ENCODE measurements at regions not wholly inside any gene's neighbourhood (a gene's known extent, or its start where the extent isn't known, plus 50 kb on each side); places are given as distances from the start of the nearest gene placed in this dataset.

- no peak for DNase-seq (ENCODE audit: low spot score)
These were observed 582.2 kb upstream of the CADM1 start for GRCh38 chr11:116086426-116086825.

GRCh38 chr11:116085031-116085635 is 580.9 kb upstream of the CADM1 start:
- DNase-seq (ENCODE audit: low spot score), result no peak

DNA sequence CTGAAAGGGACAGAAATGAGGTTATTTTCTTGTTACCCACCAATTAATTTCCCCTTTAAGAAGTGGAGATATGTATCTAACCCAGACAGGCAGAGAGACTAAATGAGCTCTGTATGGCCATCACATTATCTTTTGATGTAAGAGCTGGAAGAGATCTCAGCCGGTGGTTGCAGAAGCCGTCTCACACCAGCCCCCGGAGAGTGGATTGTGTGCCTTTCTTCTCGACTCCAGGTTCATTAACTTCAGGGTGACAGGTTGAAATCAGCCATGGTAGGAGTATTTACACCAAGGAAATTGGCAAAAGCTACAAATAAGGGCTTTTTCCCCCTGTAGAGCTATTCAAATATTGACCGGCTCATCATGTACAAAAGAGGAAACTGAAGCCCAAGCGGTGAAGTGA is 580.3 kb upstream of the CADM1 start:
- no peak for DNase-seq (ENCODE audit: low spot score)

- no peak for DNase-seq (ENCODE audit: low spot score)
These were observed 578.0 kb upstream of the CADM1 start for GRCh38 chr11:116082256-116082655.

- DNase-seq (ENCODE audit: low spot score), result no peak
These were observed 575.4 kb upstream of the CADM1 start for GRCh38 chr11:116079580-116079979.

GRCh38 chr11:116078101-116078591 is 573.9 kb upstream of the CADM1 start:
- peak; percentile 5 for DNase-seq (ENCODE audit: low spot score)

DNA sequence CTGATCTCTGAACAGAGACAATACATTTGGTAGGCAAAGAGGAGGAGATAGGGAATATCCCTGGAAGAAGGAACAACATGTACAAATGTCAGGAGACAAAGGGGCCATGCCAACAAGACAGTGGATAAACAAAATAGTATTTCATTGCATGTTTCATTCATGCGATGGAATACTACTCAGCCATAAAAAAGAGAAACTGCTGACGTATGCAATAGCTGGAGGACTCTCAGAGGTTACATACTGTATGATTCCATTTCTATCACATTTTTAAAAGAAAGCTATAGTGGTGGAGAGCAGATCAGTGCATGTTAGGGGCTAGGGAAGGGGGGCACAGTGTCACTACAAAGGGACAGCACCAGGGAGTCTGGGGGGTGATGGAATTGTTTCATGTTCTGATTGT is 572.9 kb upstream of the CADM1 start:
- no peak for DNase-seq (ENCODE audit: low spot score)

DNA sequence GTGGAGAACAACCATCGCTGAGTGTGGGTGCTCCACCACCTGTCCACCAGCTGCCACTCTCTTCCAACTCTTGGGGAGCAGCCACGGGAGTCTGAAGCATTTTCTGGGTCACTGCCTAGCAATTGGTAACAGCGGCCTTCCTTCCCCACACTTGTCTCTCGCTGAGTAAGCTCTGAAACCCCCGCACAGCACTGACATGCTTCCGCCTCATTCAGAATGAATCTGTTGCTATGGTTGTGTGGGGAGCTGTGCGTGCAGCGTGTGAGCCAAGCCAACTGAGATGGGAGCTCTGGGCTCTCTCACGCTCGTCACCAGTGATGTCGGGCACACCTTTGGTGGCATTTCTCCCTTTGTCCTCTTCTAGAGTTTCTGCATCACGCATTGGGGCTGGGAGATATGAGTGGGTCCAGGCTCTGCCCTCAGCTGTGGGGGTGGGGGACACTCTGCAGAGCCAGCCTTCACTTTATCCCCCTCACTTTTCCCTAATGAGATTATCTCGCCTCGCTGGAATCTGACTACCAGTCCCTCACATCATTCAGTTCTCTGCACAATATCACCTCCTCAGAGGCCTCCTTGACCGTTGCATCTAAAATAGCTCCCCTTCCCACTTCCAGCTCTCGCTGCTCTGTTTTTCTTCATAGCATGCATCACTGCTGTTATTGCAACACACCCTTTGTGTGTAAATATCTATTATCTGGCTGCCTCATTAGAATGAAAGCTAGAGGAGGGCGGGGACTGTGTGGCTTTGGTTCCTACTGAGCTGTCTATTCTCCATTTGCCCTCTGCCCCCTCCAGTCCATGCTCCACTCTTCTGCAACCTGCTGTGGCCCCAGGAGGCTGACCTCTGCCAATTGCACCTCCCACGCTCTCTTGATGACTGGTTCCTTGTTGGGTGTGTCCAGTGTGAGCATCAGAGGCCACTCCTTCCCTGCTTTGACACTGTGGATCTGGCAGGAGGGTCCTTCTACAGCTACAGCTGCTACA is 569.9 kb upstream of the CADM1 start:
- DNase-seq (ENCODE audit: low spot score), result no peak

- DNase-seq (ENCODE audit: low spot score), result no peak
These were observed 568.6 kb upstream of the CADM1 start for GRCh38 chr11:116072601-116073410.

GRCh38 chr11:116072133-116072532 is 567.9 kb upstream of the CADM1 start:
- DNase-seq (ENCODE audit: low spot score), result no peak

DNA sequence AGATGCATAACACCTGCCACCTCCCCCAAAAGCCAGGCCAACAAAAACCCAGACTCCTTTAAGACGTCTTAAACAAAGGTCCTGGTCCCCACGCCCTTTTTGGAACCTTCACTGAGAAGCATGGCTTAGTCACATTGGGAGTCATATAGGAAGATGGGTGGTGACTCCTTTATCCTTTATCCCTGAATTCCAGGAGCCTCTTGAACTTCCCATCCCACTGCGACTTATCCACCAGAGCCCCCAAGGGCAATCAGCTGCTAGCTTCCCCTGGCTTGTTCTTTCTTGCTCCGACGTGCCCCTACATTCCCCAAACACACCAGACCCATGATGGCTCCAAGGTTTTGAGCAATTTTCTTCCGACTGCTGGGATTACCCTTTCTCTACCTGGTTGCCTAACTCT is 567.0 kb upstream of the CADM1 start:
- no peak for DNase-seq (ENCODE audit: low spot score)

DNA sequence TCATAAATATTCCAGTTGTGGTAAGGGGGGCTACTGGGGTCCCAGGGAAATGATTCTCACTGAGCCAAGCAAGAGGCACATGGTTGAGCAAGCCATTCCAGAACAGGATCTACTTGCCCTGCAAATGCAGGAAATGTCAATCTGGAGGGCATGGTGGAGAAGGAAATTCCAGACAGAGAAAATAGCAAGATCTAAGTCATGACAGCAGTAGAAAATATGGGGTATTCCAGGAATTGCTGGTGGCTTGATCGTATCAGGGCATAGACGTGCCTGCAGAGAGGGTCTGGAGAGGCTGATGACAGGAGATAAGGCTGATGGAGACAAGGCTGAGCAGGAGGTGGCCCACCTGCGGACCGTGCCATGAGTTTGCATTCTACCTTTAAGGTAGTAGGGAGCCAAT is 566.3 kb upstream of the CADM1 start:
- no peak for DNase-seq (ENCODE audit: low spot score)

DNA sequence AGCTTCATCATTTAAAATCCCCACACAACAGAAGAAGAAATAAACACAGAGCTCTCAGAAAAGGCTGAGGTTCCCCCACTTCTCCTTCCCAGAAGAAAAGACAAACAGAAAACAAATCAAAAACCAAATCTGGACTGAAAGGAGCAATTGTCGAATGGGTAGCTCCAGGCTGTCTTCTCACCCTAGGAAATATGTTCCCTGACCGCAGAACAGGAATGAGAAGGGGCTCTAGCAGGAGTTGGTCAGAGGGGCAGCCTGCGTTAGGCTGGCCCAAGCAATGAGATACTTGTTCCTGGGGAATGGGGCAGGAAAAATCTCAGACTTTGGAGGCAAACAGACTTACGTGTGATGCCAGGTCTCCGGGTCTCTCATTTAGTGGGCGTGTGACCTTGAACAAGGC is 562.6 kb upstream of the CADM1 start:
- DNase-seq (ENCODE audit: low spot score), result no peak

GRCh38 chr11:116065986-116066385 is 561.8 kb upstream of the CADM1 start:
- no peak for DNase-seq (ENCODE audit: low spot score)

- DNase-seq (ENCODE audit: low spot score), result no peak
These were observed 561.1 kb upstream of the CADM1 start for GRCh38 chr11:116065191-116065895.

DNA sequence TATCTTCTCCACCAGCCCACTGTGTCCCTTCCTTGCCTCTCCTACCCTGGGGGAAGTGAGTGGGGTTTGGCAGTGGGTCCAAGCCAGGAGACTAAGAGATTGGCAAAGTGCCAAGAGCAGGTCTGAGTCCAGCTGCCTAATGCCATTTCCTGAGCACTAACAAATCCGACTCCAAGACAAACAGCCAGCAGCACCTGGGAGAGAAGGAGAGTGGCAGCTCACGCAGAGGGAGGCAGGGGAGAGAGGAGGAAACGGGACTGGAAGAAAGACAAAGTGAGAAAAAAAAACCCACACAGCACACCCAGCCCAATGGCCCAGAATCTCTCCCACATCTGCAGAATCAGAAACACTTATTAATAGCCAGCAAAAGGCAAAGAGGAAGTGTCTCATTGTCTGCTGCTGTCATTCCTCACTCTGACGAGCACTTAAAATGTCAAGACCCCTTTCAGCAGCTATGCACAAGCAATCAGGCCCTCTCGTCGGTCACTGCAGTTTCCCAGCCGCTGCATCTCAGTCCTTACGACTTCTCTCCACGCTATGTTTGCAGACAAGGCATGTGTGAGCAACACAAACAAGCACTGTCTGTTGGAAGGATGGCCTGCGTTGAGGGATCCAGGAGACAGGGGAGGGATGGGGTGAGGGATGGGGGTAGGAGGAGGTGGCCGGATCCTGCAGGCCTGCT is 558.4 kb upstream of the CADM1 start:
- DNase-seq (ENCODE audit: low spot score), result peak; percentile 20

DNA sequence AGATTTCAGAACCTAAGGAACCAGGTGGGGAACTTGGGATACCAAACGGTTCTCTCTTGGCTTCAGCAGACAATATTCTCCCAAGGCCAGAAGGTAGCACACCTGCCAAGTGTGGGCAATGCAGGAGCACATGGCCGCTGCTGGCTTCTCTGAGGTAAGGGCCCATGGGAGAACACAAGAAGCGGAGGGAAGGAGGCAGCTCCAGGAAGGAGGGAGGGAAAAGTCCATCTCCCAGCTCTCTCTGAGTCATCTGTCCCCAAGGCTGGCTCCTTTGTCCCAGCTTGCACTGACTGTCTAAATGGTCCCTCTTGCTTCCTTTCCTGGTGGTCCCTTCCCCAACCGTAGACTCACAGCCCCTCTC is 557.9 kb upstream of the CADM1 start:
- DNase-seq (ENCODE audit: low spot score), result peak; percentile 4

DNA sequence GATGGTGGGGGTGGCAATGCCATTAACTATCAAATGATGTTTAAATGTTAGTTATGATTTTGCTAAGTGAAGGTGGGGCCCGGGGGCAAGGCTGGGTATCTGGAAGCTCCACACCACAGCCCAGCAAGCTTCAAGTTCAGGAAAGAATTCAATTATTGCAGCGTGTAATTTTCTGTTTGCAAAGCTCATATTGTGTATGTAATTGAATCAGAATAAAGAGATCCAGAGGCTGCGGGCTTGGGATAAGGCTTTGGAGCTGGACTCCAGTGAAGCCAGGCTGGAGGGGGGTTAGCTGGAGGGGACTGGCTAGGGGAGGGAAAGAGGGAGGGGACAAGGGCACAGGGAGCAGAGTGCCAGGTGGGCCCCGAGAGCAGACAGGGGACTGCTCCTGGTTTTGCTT is 557.1 kb upstream of the CADM1 start:
- no peak for DNase-seq (ENCODE audit: low spot score)

DNA sequence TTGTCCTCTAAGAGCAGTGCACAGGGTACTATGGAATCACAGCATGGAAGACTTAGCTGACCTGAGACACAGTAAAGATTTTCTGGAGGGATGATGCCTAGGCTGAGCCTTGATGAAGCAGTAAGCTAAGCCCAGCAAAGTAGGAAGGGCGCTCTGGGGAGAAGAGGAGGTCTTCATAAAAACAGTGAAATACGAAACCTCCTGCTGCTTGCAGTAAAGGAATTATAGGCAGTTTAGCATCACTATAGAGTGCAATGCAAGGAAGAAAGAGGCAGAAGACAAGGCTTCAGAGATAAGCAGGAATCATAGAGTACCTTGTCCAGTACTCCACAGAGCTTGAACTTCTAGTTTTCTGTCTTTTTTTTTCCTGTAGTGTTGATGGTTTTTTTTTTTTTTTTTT is 555.7 kb upstream of the CADM1 start:
- no peak for DNase-seq (ENCODE audit: low spot score)

GRCh38 chr11:116057000-116057399 is 552.8 kb upstream of the CADM1 start:
- DNase-seq (ENCODE audit: low spot score), result no peak

DNA sequence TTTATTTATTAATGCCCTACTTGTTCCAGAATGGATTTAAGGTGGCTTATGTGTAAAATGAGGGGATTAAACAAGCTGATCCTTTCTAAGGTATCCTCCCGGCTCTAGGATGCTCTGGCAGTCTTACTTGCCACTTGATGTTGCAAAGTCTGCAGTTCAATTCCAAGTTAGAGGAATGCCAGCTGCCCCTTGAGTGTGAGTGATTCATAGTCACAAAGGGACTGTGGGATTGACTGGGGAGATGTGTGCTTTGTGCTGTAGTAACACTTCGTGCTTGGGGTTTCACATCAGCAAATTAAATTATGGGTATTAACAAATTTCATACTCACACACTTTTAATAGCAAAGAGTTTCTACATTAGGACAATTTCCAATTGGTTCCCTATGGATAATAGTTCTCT is 550.8 kb upstream of the CADM1 start:
- no peak for DNase-seq (ENCODE audit: low spot score)

Data from HT-29 (cell line).